K562 (cell line): ENCODE measurements at regions not wholly inside any gene's neighbourhood (a gene's known extent, or its start where the extent isn't known, plus 50 kb on each side); places are given as distances from the start of the nearest gene placed in this dataset.
A peak's percentile ranks its signal among the peaks of the same experiment; 100 is the strongest.

Experiments
- HDGF ChIP-seq: fragments of 450-650 bp; IDR thresholded peaks from 2 replicates; pipeline ENCODE4 v1.6.1; 2016
- HNRNPUL1 ChIP-seq: fragments of 200-400 bp; formaldehyde crosslinking; IDR thresholded peaks from 2 replicates; pipeline ENCODE4 v1.6.1; 2017; ENCODE audit warnings: low read length
- NFATC3 ChIP-seq: fragments of 450-650 bp; IDR thresholded peaks from 2 replicates; pipeline ENCODE4 v1.6.1; 2017; ENCODE audit warnings: mild to moderate bottlenecking
- PML ChIP-seq: IDR thresholded peaks from 2 replicates; pipeline ENCODE4 v1.6.1; 2012; ENCODE audit warnings: low read length, inconsistent platforms
- PPARD ChIP-seq: fragments of 250-450 bp; sonication (Bioruptor Pico); IDR thresholded peaks from 2 replicates; pipeline ENCODE4 v1.8.0; 2022; ENCODE audit warnings: inconsistent platforms, mild to moderate bottlenecking, moderate library complexity
- SMAD4 ChIP-seq: fragments of 250-450 bp; sonication (Bioruptor Pico); conservative IDR thresholded peaks from 2 replicates; pipeline ENCODE4 v1.8.0; 2021; ENCODE audit warnings: inconsistent platforms, mild to moderate bottlenecking, moderate library complexity
- SMARCA4 ChIP-seq: fragments of 450-650 bp; IDR thresholded peaks from 2 replicates; pipeline ENCODE4 v1.6.1; 2016
- ZFPM2 ChIP-seq: fragments of 250-450 bp; sonication (Bioruptor Pico); IDR thresholded peaks from 2 replicates; pipeline ENCODE4 v1.5.1; 2022; ENCODE audit warnings: mild to moderate bottlenecking
- ZNF184 ChIP-seq: sonication (generic); formaldehyde crosslinking; IDR thresholded peaks from 2 replicates; pipeline ENCODE4 v1.5.0; 2020; ENCODE audit warnings: missing genetic modification reagents
- TF ChIP-seq, protein P1 (sequence below), 2 experiments: IDR thresholded peaks in 1 of 2; conservative IDR thresholded peaks in 1 of 2; 2 replicates each; pipeline ENCODE4 v1.6.1; 2016; ENCODE audit warnings: low read depth in 2 of 2, mild to moderate bottlenecking in 1 of 2, missing compliant biosample characterization in 1 of 2, missing genetic modification characterization in 1 of 2, moderate library complexity in 1 of 2
- TF ChIP-seq, protein P2 (sequence below): sonication (generic); formaldehyde crosslinking; IDR thresholded peaks from 2 replicates; pipeline ENCODE4 v1.4.0; 2020; ENCODE audit warnings: mild to moderate bottlenecking, missing genetic modification reagents
- TF ChIP-seq, protein P3 (sequence below): IDR thresholded peaks from 2 replicates; pipeline ENCODE4 v1.6.1; 2012; ENCODE audit warnings: low read depth, low read length, improper control_type of control experiment, borderline replicate concordance
- TF ChIP-seq, protein P4 (sequence below): fragments of 450-650 bp; formaldehyde crosslinking; IDR thresholded peaks from 2 replicates; pipeline ENCODE4 v1.4.0; 2022; ENCODE audit warnings: missing genetic modification characterization
- TF ChIP-seq, protein P5 (sequence below): sonication (generic); formaldehyde crosslinking; IDR thresholded peaks from 2 replicates; pipeline ENCODE4 v1.8.0; 2022; ENCODE audit warnings: mild to moderate bottlenecking, missing genetic modification reagents
- TF ChIP-seq, protein P6 (sequence below), 2 experiments: fragments of 150-350 bp in 1 of 2; IDR thresholded peaks; 2 replicates each; pipeline ENCODE4 v1.6.1; 2012 to 2016; ENCODE audit warnings: low read depth in 2 of 2, low read length in 2 of 2, mild to moderate bottlenecking in 1 of 2, moderate library complexity in 1 of 2

DNA sequence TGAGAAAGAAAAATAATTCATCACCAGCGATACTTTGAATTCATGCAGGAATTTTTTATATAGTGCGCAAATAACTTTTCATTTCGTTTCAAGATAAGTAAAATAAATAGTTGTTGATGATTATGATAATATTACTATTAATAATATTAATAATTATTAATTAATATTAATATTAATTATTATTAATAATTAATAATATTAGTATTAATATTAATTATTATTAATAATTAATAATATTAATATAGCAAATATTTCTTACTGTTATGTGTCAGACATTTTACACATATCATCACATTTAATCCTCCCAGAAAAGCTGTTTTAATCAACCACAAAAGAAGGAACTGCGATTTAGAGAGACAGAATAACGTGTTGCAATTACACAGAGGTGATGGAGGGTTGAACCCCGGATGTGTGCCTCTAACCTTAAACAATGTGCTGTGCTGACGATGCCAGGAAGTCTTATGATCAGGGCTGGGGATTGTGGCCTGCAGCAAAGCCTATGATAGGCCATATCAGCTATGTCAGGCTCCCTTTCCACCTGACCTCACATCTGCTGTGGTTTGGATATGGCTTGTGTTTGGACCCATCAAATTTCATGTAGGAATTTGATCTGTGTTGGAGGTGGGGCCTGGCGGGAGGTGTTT is 263.5 kb upstream of the NR2F2 start (continued):
- TF ChIP-seq, protein P1, sequence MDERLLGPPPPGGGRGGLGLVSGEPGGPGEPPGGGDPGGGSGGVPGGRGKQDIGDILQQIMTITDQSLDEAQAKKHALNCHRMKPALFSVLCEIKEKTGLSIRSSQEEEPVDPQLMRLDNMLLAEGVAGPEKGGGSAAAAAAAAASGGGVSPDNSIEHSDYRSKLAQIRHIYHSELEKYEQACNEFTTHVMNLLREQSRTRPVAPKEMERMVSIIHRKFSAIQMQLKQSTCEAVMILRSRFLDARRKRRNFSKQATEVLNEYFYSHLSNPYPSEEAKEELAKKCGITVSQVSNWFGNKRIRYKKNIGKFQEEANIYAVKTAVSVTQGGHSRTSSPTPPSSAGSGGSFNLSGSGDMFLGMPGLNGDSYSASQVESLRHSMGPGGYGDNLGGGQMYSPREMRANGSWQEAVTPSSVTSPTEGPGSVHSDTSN (CRISPR knock-in tag; IDR thresholded peaks at IDR 0.05; ENCODE audit: low read depth), result no peak
- TF ChIP-seq, protein P1 (tag; conservative IDR thresholded peaks at IDR 0.05; ENCODE audit: low read depth), result no peak
- TF ChIP-seq SMAD4 (CRISPR knock-in tag), result peak; percentile 49; the same call in 1 of the 2 replicates
- no peak for TF ChIP-seq ZFPM2 (CRISPR knock-in tag)
- TF ChIP-seq, protein P2, sequence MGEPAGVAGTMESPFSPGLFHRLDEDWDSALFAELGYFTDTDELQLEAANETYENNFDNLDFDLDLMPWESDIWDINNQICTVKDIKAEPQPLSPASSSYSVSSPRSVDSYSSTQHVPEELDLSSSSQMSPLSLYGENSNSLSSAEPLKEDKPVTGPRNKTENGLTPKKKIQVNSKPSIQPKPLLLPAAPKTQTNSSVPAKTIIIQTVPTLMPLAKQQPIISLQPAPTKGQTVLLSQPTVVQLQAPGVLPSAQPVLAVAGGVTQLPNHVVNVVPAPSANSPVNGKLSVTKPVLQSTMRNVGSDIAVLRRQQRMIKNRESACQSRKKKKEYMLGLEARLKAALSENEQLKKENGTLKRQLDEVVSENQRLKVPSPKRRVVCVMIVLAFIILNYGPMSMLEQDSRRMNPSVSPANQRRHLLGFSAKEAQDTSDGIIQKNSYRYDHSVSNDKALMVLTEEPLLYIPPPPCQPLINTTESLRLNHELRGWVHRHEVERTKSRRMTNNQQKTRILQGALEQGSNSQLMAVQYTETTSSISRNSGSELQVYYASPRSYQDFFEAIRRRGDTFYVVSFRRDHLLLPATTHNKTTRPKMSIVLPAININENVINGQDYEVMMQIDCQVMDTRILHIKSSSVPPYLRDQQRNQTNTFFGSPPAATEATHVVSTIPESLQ, result no peak
- TF ChIP-seq, protein P3, sequence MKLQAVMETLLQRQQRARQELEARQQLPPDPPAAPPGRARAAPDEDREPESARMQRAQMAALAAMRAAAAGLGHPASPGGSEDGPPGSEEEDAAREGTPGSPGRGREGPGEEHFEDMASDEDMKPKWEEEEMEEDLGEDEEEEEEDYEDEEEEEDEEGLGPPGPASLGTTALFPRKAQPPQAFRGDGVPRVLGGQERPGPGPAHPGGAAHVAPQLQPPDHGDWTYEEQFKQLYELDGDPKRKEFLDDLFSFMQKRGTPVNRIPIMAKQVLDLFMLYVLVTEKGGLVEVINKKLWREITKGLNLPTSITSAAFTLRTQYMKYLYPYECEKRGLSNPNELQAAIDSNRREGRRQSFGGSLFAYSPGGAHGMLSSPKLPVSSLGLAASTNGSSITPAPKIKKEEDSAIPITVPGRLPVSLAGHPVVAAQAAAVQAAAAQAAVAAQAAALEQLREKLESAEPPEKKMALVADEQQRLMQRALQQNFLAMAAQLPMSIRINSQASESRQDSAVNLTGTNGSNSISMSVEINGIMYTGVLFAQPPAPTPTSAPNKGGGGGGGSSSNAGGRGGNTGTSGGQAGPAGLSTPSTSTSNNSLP, result 0 out of 2 replicates have a peak, but pooled peaks have one; percentile 33
- TF ChIP-seq, protein P4, sequence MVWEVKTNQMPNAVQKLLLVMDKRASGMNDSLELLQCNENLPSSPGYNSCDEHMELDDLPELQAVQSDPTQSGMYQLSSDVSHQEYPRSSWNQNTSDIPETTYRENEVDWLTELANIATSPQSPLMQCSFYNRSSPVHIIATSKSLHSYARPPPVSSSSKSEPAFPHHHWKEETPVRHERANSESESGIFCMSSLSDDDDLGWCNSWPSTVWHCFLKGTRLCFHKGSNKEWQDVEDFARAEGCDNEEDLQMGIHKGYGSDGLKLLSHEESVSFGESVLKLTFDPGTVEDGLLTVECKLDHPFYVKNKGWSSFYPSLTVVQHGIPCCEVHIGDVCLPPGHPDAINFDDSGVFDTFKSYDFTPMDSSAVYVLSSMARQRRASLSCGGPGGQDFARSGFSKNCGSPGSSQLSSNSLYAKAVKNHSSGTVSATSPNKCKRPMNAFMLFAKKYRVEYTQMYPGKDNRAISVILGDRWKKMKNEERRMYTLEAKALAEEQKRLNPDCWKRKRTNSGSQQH (CRISPR knock-in tag), result no peak
- no peak for TF ChIP-seq ZNF184 (CRISPR knock-in tag)
- peak; percentile 46 for TF ChIP-seq PML
- TF ChIP-seq, protein P5, sequence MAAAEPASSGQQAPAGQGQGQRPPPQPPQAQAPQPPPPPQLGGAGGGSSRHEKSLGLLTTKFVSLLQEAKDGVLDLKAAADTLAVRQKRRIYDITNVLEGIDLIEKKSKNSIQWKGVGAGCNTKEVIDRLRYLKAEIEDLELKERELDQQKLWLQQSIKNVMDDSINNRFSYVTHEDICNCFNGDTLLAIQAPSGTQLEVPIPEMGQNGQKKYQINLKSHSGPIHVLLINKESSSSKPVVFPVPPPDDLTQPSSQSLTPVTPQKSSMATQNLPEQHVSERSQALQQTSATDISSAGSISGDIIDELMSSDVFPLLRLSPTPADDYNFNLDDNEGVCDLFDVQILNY (CRISPR knock-in tag), result peak; percentile 89; the same call in 1 of the 2 replicates
- TF ChIP-seq PPARD (CRISPR knock-in tag), result no peak
- TF ChIP-seq HDGF, result no peak
- no peak for TF ChIP-seq NFATC3
- TF ChIP-seq HNRNPUL1, result no peak
- TF ChIP-seq, protein P6, sequence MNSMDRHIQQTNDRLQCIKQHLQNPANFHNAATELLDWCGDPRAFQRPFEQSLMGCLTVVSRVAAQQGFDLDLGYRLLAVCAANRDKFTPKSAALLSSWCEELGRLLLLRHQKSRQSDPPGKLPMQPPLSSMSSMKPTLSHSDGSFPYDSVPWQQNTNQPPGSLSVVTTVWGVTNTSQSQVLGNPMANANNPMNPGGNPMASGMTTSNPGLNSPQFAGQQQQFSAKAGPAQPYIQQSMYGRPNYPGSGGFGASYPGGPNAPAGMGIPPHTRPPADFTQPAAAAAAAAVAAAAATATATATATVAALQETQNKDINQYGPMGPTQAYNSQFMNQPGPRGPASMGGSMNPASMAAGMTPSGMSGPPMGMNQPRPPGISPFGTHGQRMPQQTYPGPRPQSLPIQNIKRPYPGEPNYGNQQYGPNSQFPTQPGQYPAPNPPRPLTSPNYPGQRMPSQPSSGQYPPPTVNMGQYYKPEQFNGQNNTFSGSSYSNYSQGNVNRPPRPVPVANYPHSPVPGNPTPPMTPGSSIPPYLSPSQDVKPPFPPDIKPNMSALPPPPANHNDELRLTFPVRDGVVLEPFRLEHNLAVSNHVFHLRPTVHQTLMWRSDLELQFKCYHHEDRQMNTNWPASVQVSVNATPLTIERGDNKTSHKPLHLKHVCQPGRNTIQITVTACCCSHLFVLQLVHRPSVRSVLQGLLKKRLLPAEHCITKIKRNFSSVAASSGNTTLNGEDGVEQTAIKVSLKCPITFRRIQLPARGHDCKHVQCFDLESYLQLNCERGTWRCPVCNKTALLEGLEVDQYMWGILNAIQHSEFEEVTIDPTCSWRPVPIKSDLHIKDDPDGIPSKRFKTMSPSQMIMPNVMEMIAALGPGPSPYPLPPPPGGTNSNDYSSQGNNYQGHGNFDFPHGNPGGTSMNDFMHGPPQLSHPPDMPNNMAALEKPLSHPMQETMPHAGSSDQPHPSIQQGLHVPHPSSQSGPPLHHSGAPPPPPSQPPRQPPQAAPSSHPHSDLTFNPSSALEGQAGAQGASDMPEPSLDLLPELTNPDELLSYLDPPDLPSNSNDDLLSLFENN (IDR thresholded peaks at IDR 0.05; ENCODE audit: low read depth in 2 of 2, low read length in 2 of 2), result no peak
- TF ChIP-seq SMARCA4, result peak; percentile 25; the same call in 1 of the 2 replicates
